ENCODE measurements at regions not wholly inside any gene's neighbourhood (a gene's known extent, or its start where the extent isn't known, plus 50 kb on each side); places are given as distances from the start of the nearest gene placed in this dataset.

- no peak for DNase-seq (ENCODE audit: low spot score)
Observed at GRCh38 chr6:2429460-2429859, 184.1 kb upstream of the GMDS start.

DNA sequence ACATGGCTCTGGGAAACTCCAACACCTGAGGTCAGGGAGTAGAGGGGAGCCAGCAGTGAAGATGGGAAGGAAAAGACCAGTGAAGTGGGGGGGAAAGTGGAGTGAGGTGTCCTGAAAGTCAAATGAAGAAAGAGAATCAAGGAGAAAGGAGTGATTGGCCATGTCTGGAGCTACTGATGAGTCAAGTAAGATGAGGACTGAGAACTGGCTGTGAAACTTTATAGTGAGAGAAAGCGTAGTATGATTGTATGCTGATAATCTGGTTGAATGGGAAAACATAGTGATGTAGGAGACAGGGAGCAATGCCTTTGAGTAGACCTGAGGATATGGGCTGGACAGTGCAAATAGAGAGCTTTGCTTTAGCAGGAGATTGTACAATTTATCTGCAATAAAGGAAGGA, 183.6 kb upstream of the GMDS start:
- DNase-seq (ENCODE audit: low spot score): no peak

GRCh38 chr6:2426561-2427340, 181.3 kb upstream of the GMDS start:
- no peak for DNase-seq (ENCODE audit: low spot score)

- DNase-seq (ENCODE audit: low spot score): no peak
Observed at GRCh38 chr6:2416128-2416712, 170.8 kb upstream of the GMDS start.

- DNase-seq (ENCODE audit: low spot score): no peak
Observed at GRCh38 chr6:2414885-2415547, 169.6 kb upstream of the GMDS start.

GRCh38 chr6:2412731-2413130, 167.3 kb upstream of the GMDS start:
- DNase-seq (ENCODE audit: low spot score): no peak

- no peak for DNase-seq (ENCODE audit: low spot score)
Observed at GRCh38 chr6:2410656-2411380, 165.4 kb upstream of the GMDS start.

DNA sequence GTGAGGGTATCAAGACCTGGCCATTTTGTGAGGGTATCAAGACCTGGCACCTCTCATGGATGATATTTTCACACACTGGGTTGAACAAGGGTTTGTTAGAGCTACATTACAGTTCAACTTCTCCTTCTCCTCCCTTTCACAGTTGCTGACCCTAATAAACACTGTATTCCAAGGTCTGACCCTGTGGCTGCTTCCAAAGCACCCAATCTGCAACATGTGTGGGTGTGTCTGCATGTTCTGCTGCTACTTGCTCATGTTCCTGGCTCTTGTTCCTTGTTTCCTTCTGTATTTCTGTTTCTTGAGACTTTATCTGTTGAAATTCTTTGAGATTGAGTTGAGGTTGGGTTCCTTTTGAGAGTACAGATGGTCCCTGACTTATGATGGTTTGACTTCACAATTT, 162.1 kb upstream of the GMDS start:
- no peak for DNase-seq (ENCODE audit: low spot score)

DNA sequence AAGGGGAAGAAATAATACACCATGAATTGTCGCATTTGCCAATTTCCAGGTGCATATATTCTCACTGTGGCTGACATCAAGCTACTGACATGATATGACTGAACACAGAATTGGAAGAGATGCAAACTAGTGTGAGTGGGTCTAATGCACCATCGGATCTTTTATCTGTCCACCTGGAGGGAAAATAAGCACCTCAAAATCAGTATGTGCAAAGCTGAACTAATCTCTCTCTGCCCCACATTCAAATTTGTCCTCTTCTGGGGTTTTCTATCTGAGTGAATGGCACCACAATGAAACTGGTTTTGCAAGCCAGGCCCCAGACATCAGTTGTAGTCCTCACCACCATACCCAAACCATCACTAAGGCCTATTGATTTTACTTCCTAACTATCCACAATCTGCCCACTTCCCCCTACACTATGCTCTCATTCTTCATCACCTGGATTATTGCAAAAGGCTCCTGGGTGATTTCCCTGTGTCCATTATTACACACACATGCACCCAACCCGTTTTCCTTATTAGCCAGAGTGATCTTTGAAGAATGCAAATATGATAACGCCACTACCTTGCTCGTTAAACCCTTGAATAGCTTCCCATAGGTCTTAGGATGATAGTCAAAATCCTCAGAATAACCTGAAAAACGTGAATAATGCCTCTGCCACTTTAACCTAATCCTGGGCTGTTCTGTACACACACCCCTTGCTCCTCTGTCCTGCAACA, 159.0 kb upstream of the GMDS start:
- DNase-seq (ENCODE audit: low spot score): no peak

GRCh38 chr6:2403546-2403945, 158.1 kb upstream of the GMDS start:
- DNase-seq (ENCODE audit: low spot score): no peak

DNA sequence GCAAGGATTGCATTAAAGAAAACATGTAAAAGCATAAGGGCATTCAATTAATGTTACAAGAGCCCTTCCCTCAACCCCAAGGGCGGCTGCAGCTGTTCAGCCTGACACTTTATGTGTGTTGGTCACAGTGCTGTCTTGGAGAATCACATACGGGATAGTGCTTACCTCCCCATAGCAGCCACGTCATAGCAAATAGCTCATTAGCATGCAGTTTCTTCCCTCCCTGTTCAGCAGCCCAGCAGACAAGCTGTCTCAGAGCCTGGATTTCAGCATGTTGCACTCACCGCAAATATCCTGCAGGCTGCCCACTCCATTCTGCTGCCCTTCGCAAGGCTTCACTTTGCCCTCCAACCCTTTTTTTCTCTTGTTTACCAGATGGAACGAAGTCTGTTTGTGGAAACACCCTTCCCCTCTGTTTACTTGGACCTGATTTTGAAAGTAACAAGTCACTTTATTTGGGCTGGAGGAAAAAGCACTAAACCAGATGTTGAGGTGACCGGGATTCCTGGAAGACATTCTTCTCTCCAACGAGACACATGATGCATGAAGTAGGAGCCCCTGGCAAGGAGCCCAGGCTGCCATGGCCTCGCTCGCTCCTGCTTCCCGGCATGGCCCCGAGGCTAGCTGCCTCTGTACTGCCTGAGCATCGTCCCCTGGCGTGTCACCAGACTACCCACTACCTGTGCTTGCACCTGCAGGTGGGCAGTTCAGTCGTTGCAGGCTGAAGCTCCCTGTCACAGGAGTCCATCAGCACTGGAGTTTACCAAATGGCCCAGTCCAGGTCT, 151.6 kb upstream of the GMDS start:
- no peak for DNase-seq (ENCODE audit: low spot score)

DNA sequence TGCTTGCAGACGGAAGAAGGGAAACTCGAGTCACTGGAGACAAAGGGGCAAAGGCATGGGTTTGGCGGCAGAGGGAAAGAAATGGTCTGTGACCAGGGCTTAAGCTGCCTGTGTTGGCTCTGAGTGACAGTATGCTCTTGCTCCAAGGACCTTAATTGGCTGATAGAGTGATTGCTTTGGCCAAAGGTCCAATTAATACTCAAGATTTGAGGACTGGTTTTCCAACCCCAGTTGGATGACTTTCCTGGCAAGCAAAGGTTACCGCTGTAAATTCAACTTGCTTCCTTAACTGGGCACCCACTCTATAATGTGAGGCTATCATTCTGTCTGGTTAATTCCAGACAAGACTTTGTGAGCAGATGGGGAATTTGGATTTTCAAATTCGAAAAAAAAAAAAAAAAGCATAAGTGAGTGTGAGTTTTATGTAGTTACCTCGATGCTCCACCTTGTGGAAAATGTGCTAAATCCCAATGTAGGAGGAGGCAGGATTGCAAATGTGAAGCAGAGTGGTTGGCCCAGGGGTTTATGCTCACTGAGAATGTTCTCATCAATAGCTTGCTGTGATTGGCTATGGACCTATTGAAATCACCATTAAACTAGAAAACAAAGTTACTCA, 150.7 kb upstream of the GMDS start:
- no peak for DNase-seq (ENCODE audit: low spot score)

DNA sequence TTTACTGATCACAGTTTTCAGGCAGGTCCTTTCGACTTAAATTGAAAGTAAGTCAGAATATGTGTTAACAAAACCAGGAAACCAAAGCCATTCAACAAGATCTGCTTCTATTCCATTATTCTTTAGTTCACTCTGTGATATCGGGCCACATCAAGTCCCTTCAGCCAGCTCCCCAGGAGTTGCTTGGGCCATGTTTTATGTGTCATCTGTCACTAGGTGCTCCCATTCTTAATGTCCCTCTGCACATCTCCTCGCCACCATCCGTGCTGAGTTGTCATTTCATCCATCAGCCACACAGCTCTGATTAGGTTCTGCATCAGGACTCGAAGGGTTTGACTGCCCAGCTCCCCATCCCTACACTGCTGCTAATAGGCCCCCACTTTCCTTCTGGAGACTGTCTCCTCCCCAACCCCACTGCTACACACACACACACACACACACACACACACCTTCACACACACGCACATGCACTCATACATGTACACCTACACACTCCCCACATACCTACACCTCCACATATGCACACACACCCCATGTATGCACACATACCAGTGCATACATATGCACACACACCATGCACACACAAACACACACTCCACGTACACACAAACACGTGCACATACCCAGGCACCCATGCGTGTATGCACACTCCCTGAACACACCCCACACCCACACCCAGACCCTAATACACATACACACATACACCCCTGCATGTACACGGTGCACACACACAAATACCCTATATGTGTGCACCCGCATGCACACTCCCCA, 143.3 kb upstream of the GMDS start:
- no peak for DNase-seq (ENCODE audit: low spot score)

DNA sequence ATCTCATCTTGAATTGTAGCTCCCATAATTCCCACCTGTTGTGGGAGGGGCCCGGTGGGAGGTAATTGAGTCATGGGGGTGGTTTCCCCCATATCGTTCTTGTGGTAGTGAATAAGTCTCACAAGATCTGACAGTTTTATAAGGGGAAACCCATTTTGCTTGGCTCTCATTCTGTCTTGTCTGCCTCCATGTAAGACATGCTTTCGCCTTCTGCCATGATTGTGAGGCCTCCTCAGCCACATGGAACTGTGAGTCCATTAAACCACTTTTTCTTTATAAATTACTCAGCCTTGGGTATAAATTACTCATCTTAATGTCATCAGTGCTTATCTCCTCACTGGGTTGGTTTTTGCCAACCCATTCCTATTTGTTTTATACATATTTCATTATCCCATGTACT, 142.0 kb upstream of the GMDS start:
- DNase-seq (ENCODE audit: low spot score): no peak

DNA sequence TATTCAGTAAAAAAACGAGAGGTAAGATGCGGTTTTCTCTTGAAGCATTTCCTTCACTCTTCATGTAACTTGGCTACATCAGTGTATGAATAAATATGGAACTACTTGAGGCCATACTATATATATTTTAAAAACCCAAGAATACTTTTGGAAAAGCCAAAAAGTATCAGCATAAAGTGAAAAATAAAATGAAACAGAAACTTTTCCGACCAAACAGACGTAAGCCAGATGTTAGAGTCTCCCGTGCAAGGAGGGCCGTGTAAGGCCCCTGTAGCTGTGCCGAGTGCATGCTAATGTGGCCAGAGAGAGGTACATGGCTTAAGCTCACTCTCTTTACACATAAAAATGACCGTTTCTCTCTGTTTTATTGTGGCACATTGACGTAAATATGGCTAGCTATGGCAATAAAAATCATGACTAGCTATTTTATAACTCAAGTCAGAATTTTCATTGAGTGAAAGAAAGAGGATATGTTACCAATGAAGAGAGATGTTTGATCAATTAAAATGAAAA, 140.1 kb upstream of the GMDS start:
- no peak for DNase-seq (ENCODE audit: low spot score)

- DNase-seq (ENCODE audit: low spot score): no peak
Observed at GRCh38 chr6:2384528-2384927, 139.1 kb upstream of the GMDS start.

GRCh38 chr6:2381872-2382661, 136.7 kb upstream of the GMDS start:
- DNase-seq (ENCODE audit: low spot score): no peak

DNA sequence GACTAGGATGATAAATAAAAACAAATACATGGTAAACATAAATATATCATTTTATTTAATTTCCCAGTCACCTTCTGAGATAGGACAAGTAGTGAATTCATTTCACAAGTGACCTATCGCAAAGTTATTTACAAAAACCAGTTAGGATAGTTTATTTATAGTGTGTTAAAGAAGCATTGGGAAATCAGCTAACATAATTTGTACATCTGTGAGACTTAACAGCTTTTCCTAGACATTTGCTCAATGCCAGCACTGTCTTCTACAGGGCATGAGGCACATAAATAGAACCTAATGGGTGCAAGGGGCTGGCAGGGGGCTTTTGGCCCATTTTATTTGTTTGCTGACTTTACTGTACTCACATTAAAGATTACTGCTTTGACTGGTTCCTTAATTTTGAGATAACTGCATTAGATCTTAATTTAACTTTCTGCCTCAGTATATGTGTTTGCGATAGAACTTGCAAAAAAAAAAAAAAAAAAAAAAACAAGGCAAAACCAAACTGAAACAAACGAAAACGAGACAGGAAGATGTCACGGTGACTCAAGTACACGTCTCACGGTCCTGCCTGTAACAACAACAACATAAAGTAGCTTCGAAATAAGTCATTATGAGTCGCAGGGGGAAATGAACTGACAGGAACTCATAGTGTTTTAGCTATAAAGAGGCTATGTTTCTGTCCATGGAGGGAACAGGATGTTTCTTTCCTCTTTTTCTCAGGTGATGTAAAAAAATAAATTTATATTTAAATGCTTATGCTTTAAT, 133.7 kb upstream of the GMDS start:
- no peak for DNase-seq (ENCODE audit: low spot score)
